NCI-H146 (cell line): ENCODE measurements at regions not wholly inside any gene's neighbourhood (a gene's known extent, or its start where the extent isn't known, plus 50 kb on each side); places are given as distances from the start of the nearest gene placed in this dataset.

Source experiments
- DNase-seq: peaks from one replicate; lab custom pipeline; 2025; lab: John Stamatoyannopoulos, UW

DNA sequence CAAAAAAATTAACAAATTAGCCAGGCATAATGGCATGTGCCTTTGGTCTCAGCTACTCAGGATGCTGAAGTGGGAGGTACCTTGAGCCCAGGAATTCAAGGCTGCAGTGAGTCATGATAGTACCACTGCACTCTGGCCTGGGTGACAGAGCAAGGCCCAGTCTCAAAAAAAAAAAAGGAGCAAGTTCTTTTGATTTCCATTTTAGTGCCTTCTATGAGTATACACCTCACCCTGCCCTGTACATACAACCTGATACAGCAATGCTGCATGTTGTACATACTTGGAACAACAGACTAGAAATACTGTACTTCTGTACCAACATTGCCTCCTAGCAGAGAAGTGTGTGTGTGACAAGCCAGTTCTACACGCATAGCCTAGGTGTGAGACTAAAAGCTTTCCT is 97.3 kb upstream of the CARMIL1 start:
- DNase-seq, result no peak

DNA sequence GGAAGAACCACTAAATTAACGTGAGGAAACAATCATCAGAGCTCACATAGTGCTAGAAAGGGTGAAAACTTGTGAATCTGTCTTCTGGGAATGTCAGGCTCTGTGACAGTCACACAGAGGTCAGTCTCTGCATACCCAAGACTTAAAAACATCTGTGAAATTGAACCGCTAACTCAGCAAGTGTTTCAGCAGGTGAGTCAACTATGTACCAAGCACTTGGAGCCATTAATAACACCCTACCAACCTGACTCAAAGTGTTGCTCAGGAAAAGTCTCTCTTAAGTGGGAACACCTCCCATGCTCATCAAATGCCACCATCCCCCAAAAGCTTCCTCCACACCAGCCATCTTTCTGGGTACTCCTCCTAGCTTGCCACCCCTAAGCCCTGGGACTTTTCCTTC is 92.3 kb upstream of the CARMIL1 start:
- DNase-seq, result no peak

GRCh38 chr6:25188232-25188631 is 90.9 kb upstream of the CARMIL1 start:
- DNase-seq, result no peak

DNA sequence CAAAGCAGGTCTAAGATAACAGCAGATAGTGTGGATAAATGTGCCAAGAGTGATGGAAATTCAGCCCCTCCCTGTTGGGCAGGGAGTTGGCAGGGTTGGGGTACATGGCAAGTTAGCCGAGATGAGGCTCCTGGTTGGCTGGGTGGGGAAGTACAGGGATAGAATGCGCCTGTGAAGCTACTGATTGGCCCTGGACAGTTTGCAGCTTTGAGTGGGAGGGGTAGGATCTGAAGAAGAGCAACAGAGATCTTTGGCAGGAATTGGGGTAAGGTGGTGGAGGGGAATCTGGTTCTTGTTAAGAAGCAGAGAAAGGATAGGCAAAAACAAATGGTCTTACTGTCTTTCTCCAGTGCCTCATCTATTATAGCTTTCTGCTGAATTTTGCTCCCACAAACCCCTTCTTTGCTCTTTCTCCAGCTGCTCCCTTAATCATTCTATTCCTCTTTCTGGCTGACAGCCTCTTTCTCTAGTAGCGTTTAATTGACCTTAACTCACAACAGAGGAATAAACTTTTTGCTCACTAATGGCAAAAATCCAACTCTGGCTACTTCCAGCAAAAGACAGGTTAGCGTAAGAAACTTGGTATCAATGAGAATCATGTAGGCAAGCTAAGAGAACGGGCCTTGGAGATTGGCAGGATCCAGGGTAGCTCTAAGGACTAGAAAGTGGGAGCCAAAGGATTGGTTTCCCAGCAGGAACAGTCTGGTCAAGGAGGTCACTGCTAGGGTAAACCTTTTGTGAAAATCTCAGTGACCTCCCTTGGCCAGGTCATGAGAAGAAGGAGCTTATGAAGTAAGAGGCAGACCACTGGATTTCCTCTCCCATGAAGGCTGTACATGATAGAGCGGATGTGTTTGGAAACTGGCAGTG is 86.3 kb upstream of the CARMIL1 start:
- no peak for DNase-seq

DNA sequence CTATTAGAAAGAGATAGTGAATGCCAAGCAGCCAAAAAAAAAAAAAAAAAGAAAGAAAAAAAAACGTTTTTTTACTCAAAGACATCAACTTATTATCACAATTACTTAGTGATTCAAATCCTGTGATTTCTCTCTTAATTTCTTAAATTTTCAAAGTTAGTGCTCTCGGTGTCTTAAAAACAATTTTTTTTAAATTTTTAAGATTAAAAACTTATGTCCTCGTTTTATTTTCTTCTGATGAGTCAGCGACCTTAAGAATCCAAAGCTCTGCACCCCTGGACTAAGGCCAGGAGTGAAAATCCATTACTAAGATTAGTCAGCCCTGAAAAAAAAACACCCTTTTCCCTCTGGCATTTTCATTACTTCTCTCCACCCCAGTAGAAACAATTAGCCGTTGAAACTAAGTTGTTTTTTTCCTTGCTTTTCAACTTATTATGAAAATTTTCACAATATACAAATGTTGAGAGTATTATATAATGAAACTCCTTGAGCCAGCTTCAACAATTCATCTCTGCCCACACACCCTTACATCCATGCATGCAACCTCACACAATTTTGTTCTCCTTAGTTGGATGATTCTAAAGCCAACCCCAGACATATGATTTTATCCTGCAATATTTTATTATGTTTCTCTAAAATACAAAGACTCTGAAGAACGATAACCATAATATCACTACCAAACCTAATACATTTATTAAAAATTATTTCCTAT is 85.6 kb upstream of the CARMIL1 start:
- no peak for DNase-seq

DNA sequence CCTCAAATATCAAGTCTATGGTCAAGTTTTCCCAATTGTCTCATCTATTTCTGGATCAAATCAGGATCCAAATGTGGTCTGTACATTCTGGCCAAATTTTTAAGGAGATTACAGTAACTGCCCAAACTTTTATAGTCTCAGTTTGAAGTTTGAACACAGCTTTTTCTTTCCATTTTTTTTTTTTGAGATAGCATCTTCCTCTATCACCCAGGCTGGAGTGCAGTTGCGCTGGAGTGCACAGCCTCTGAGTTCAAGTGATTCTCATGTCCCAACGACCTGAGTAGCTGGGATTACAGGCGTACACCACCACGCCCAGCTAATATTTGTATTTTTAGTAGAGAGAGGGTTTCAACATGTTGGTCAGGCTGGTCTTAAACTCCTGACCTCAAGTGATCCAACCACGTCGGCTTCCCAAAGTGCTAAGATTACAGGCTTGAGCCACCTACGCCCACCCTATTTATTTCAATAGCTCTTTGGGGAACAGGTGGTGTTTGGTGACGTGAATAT is 84.9 kb upstream of the CARMIL1 start:
- no peak for DNase-seq

GRCh38 chr6:25196464-25196863 is 82.7 kb upstream of the CARMIL1 start:
- DNase-seq, result no peak

GRCh38 chr6:25197111-25197510 is 82.1 kb upstream of the CARMIL1 start:
- DNase-seq, result no peak

DNA sequence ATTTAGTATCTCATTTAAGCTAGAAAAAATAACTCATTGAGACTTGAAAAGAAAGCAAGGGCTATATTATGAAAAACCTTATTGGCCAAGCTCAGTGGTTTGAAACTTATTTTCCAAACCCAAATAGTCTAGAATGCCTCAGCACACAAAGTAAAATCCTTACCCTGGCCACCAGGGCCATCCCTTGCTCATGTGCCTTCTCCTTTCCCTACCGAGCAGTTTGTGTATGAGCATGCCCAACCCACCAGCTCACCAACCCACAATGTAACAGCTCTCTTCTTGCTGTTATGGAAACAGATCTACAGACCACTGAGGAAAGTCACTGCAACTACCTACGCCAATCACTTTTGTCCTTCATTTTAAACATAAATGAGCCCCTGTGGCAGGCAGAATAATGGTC is 79.6 kb upstream of the CARMIL1 start:
- no peak for DNase-seq

DNA sequence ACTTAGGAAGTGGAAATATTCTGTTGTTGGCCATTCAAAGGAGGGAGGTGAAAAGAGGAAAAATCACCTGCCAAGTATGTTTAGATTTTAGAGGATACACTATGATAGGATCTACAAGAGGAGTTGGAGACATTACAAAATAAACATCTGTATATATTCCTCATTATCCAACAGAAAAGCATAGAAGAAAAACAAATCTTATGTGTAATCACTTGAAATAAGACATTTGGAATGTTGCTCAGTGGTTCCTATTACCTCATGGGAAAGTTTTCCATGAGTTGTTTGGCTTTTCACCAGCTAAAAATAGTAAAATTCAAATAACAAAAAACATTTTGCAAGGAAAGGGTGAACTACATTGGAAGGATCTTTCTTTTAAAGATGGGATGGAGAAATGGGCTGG is 76.7 kb upstream of the CARMIL1 start:
- DNase-seq, result no peak

- DNase-seq, result no peak
These were observed 73.5 kb upstream of the CARMIL1 start for GRCh38 chr6:25205629-25206028.

- peak; percentile 63 for DNase-seq
These were observed 71.6 kb upstream of the CARMIL1 start for GRCh38 chr6:25207453-25208155.

DNA sequence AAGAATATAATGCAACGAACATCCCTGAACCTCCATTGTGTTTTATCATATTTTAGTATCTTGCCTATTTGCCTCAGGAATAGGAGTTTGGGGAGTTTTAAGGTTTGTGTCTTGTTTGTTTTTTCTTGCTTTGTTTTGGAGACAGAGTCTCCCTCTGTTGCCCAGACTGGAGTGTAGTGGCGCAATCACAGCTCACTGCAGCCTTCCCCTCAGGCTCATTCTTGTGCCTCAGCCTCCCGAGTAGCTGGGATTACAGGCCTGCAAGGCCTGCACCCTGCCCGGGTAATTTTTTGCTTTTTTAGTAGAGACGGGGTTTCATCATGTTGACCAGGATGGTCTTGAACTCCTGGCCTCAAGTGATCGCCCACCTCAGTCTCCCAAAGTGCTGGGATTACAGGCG is 63.3 kb upstream of the CARMIL1 start:
- DNase-seq, result no peak

GRCh38 chr6:25217302-25217701 is 61.9 kb upstream of the CARMIL1 start:
- DNase-seq, result peak; percentile 31

DNA sequence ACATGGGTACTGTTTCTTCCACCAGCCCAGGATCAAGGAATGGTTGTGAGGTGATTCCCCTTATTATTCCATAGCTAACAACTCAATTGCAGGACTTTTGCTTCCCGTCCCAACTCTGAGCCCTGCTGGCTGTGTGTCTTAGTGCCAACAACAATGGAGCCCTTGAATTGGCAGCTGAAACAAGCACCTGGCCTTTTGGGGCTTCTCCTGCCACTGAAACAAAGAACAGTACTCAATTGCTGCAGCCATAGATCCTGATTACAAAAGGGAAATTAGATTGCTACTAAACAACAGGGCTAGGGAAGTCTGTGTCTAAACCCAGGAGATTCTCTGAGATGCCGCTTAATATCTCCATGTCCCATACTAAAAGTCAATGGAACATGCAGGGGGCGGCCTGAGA is 61.3 kb upstream of the CARMIL1 start:
- DNase-seq, result peak; percentile 68

- peak; percentile 88 for DNase-seq
These were observed 60.8 kb upstream of the CARMIL1 start for GRCh38 chr6:25218346-25218745.

DNA sequence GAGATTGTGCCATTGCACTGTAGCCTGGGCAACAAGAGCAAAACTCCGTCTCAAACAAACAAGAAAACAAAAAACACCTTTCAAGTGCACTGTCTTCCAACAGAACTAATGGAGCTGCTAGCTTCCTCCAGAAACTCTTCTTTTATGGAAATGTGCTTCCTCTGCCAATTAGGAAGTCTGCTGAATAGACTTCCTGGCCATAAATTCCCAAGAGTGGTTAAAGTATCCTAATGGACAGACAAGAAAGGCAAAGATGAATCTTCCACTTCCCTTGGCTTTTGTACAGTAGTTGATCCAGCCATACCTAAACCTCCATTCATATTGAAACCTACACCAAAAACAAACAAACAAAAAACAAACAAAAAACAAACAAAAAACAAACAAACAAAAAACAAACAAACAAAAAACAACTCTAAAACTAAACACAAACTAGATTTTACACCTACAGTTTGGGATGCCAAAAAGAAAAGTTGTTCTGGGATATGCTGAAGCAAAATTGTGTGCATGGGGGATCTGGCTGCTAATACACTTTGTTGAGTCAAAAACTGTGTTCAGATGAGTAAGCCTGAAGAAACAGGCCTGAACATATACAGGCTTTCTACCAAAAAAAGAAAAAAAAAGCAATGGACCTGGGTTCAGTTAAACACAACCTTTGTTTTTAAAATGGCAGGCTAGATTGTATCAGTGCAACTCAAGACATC is 59.8 kb upstream of the CARMIL1 start:
- no peak for DNase-seq

DNA sequence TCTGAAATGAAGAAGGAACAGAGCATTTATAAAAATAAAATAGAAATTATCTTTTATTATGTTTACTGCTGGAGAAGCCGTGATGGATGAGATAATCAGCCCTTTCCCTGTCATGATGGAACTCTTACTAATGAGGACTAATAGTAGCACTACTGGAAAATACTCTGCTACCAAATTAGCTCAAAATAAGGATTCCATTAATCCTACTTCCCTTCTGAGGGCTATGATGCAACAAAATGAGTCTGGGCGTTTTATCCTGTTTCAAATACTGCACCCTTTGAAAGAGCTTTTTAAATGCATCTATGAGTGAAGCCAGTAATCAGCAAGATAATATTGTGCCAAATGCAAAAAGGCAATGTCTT is 59.3 kb upstream of the CARMIL1 start:
- no peak for DNase-seq

- no peak for DNase-seq
These were observed 58.3 kb upstream of the CARMIL1 start for GRCh38 chr6:25220857-25221256.

DNA sequence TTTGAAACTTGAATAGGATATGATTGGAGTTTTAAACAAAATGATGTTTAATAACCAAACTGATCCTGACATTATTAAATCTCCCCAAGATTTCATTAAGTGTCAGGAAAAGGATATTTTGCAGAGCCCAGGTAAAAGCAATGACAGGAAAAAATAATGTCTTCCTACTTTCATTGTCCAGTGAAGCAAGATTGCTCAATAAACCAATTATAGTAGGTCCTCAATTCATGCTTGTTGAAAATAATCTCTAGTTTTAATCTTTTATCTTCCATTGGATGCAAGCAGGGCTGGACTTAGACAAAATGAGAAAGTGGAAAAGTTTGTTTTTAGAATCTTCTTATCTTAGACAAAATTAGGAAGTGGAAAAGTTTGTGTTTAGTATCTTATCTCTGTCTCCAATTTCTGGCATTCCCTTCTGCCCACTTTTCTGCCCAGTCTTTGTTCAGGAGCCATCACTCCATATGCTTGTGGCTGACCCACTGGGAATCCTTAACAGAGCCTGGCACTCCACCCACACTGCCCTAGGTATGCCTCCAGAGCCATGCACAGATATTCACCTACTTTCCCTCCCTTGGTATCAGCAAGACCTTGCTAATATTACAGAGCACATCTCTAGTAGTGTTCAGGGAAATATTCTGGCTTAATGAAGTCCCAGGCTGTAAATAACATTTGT is 57.0 kb upstream of the CARMIL1 start:
- DNase-seq, result no peak

GRCh38 chr6:25223490-25223991 is 55.6 kb upstream of the CARMIL1 start:
- DNase-seq, result peak; percentile 76
